Stimulated activated CD8-positive, alpha-beta memory T cell treated with anti-CD3 and anti-CD28 coated beads, Interleukin-2, amount 100 ng/mL, for 1 hour (primary cell): ENCODE measurements at regions not wholly inside any gene's neighbourhood (a gene's known extent, or its start where the extent isn't known, plus 50 kb on each side); places are given as distances from the start of the nearest gene placed in this dataset.

Experiments used
- DNase-seq, 2 donors: peaks; one replicate each; pipeline ENCODE4 v3.0.0-alpha.2; 2020; ENCODE audit warnings: low read depth in 2 of 2

- DNase-seq, result no peak
Observed at GRCh38 chr12:45102818-45103217, 51.9 kb upstream of the DBX2 start.

GRCh38 chr12:45105996-45106395, 55.1 kb upstream of the DBX2 start:
- no peak for DNase-seq

DNA sequence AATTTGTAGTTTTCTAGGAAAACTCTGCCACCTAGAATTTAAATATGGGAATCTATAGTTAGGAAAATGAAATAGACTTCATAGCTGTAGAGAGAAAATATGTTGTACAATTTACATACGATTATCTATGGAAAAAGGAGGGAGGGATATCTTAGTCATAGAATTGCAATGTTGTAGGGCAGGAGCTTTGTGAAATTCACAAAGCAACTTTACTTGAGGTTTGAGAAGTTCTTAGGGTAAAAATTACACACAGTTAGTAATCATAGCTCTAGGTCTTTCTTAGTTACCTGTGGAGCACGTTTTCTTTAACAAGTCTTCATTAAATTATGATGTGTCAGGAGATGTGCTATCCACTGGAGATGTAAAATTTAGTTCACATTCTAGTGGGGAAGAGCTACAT, 61.4 kb upstream of the DBX2 start:
- no peak for DNase-seq

- no peak for DNase-seq
Observed at GRCh38 chr12:45121224-45121623, 70.3 kb upstream of the DBX2 start.

- DNase-seq, result no peak
Observed at GRCh38 chr12:45122768-45123380, 72.0 kb upstream of the DBX2 start.

DNA sequence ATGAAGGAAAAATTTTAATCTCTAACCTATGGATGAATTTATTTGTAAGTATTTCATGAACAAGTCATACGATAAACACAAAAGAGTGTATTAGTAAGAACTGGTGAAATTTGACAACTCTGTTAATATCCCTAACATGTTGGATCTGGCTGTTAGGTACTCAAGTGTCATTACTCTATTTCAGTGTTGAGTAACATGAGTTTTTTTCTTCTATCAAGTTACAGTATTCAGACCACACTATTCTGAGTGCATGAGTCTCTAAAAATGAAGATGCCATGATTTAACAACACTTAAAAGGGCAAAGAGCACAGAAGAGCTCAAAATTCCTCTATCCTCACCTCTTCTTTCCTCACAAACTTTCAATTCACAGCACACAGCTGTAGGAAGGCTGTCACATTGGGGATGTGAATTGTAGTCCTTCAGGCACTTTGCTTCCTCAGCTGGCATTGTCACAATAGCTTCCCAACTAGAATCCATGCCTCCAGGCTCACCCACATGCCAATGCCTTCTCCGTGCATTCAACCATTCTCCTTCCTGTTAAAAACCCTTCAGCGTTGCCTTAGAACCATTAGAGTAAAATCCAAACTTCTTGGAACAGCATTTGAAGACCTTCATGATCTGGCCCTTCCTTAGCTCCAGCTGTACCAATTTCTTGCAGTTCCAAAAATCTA, 73.7 kb upstream of the DBX2 start:
- no peak for DNase-seq

DNA sequence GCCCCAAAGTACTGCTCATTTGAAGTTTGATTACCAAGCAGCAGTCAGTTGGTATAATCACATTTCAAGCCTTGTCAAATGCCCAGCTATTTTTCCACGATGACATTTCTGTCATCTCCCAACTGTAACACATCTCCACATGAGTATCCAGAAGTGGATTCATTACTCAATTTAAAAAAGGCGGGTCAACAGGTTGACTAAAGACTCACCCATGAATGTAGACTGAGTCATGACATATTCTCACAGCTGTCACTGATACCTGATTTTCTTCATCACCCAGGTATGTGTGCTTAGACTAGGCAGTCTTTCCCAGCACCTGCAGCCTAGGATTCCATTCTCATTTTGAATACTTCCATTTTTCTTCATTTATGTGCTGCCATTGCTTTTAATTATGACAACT, 75.1 kb upstream of the DBX2 start:
- DNase-seq, result no peak

- no peak for DNase-seq
Observed at GRCh38 chr12:45128637-45129036, 77.7 kb upstream of the DBX2 start.

DNA sequence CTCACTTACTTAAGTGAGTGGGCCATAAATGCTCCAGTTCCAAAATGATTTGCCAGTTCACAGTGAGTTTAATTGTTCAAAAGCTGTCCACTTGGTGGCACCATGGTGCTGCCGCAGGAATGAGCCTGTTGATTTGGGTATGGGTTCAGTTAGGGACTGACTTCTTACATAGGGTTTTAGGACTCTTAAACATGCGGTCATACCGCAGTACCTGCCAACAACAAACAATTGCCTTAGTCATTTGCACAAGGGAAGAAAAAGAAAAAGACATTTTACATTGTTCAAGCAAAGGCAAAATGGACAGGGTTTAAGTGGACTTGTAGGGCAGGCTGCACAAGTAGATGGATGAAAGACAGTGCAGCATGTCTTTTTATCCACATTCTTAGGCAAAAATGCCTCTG, 80.0 kb upstream of the DBX2 start:
- peak in 1 of 2 donors; percentile 1 for DNase-seq

- no peak for DNase-seq
Observed at GRCh38 chr12:45131506-45131905, 80.6 kb upstream of the DBX2 start.

- no peak for DNase-seq
Observed at GRCh38 chr12:45138609-45139008, 77.3 kb upstream of the ANO6 start.

DNA sequence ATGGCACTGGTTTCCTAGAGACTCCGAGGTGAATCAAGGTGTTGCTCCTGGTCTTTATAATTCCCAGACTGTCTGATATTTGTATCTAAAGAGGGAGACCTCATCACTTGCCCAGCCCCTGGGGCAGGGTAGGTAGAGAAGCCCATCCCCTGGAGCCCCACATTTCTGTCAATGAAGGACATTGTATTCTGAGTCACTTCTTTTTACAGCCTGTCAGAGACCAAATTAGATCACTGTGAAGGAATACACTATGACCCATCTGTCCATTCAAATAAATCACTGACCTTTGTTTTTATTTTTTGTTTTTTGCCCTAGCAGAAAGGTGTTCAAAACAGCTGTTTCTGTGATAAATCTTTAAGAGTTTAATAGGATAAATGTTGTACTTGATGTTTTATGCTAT, 67.9 kb upstream of the ANO6 start:
- no peak for DNase-seq

DNA sequence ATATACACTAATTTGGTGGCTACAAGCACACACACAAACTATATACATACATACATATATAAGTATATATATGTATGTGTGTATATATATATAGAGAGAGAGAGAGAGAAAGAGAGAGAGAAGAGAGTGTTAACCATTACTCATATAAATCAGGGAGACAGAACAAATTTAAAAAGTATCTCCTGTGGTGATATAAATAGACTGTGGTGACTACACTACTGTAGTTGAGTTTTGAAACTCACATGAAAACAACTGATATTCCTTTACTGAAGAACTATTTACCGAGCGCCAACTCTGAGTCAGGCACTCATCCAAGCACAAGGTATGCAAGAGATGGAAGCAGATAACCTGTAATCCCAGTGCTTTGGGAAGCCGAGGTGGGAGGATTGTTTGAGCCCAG, 67.3 kb upstream of the ANO6 start:
- no peak for DNase-seq

GRCh38 chr12:45165284-45165683, 50.6 kb upstream of the ANO6 start:
- no peak for DNase-seq

- DNase-seq, result no peak
Observed at GRCh38 chr12:45166056-45166455, 49.8 kb upstream of the ANO6 start.
